ENCODE measurements at regions not wholly inside any gene's neighbourhood (a gene's known extent, or its start where the extent isn't known, plus 50 kb on each side); places are given as distances from the start of the nearest gene placed in this dataset.

DNA sequence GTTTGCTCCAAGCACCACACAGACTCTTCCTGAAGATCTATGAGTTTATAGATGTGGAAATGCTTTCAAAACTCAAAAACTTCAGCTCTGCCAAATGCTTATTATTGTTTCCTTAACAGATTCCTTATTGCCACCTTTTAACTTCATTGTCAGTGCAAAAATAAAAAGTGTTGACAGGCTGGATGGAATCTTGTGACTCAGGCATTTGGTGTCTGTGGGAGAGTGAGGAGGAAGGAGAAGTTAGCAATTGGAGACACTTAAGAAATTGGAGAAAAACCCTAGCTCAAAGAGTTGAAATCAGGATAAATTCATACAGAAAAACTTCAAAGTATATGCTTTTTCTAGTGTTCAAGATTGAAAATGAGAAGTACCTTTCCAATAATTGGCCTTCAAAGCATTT is 140.6 kb upstream of the PUM3 start:
- no peak for DNase-seq

DNA sequence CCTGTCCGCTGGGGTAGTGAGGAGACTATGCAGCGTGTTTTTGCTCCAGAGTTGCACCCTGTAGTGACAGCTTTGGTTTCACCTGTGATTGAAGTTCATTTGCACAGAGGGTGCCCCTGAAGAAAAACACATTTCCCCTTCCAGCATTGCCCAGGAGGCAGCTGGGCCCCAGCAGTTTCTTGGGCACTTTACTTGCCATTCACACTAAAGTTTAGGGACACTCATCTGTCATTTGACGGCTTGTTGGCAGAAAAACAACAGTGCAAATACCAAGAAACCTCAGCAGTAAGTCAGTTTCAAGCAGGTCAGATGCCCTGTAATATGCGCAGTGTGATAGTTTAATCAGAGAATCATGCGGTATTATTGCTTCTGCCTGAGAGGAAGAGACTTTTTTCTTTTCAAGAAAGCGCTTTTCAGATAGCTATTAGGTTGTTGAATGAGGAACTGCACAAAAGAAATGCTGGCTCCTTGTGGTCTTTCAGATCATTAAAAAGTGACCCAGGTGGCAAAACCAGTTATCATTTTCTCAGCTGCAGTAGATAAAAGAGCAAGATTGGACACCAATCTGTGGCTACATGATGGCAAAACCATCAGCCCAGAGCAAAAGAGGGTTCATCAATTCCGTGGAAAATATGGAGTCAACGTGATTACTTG is 136.2 kb upstream of the PUM3 start:
- no peak for DNase-seq

DNA sequence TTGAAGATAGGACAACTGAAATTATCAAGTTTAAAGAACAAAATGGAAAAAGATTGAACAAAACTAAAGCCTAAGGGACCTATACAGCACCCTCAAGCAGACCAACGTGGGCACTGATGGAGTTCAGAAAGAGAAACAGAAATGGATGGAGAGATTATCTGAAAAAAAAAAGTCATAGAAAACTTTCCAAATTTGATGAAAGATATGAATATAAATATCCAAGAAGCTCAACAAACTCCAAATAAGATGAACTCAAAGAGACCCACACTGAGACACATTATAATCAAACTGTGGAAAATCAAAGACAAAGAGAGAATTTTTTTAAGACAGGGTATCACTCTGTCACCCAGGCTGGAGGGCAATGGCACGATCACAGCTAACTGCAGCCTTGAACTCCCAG is 128.6 kb upstream of the PUM3 start:
- no peak for DNase-seq

DNA sequence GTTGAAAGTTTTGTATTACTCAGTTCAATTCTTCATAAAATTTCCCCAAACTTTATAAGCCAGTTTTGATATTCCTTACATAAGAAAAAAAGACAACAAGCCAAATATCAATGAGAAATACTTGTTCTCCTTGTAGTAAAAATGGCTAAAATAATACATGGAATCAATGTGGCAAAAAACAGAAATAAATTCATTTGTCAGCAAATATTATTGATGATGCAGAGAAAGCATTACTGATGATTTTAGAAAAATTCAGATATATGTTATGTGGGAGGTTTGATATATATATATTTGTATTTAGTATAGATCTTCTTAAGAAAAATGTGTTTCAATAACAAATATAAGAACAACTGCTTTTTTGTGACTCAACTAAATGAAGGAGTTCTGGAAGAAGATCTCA is 127.0 kb upstream of the PUM3 start:
- DNase-seq, result no peak

DNA sequence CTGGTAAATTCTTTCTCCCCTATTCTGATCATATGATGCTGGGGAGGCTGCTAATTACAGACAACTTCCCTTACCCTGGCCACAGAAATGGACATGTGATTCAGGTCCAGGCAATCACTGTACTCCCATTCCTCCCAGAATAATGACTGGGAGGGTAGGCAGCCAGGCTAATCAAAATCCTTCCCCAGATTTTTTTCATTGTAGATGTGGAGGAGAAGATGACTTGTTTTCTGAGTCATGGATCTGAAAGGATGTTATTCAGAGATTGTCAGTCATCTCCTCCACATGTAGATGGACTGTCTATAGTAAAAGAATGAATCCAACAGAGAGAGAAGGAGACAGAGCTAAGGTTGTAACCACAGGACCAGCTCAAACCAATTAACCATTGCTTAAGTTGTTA is 123.9 kb upstream of the PUM3 start:
- no peak for DNase-seq

DNA sequence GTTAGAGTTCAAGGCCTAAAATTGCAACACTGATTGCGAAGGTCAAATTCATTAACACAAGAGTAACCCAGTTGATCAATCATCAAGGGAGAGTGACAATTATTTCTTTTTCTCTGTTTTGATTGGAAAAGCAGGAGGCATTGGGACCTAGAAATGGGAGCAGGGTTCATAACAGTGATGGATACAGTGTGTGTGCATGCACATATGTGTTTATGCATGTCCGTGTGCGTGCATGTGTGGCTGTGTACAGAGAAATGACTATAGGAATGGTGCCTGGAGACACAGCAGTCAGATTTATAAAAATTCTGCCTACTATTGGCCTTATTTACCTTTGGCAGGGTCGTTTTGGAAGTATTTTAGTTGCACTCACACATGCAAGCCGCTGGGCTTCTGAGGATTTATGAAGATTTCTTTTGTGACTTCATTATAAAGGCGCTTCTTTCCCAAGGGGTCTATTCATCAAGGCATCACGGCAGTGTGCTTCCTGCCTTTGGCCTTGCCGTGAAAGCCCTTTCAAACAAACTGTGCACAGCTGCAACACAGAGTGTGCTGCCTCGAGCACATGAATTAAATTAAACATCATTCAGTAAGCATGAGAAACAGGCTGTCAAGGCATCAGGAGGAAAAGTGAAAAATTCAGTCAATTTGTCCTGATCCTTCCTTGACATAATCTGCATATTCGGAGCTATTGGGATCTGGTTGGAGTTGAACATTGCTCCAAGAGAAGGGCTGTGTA is 122.8 kb upstream of the PUM3 start:
- DNase-seq, result no peak

DNA sequence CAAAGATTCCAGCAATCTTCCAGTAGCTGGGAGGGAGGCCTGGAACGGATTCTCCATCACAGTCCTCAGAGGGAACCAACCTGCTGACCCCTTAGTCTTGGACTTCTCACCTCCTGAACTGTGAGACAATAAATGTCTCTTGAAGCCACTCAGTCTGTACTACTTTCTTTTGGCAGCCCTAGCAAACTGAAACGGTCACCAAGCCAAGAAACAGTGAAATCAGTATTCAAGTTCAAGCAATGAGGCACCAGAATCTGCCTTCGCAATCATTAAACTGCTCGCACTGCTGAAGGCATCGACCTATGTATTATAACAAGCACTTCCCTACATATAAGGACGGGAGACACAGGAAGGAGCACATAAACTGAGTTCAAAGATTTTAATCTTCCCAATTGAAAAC is 120.6 kb upstream of the PUM3 start:
- DNase-seq, result no peak

DNA sequence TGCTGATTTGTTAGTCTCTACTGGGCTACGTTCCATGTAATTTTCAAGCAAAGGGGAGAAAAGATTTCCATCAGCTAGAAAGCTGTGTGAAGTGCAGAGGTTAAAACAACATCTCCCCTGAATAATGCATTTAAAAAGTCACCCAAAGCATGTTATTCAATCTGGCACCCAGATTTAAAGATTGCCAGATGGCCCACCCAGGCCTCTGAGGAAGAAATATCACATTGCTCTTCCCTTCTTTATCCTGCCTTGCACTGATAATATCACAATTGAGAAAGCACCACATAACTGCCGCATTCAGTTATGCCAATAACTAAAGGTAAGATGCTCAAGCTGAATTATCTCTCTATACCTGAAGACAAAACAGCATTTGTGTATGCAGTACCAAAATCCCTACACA is 119.4 kb upstream of the PUM3 start:
- DNase-seq, result no peak

DNA sequence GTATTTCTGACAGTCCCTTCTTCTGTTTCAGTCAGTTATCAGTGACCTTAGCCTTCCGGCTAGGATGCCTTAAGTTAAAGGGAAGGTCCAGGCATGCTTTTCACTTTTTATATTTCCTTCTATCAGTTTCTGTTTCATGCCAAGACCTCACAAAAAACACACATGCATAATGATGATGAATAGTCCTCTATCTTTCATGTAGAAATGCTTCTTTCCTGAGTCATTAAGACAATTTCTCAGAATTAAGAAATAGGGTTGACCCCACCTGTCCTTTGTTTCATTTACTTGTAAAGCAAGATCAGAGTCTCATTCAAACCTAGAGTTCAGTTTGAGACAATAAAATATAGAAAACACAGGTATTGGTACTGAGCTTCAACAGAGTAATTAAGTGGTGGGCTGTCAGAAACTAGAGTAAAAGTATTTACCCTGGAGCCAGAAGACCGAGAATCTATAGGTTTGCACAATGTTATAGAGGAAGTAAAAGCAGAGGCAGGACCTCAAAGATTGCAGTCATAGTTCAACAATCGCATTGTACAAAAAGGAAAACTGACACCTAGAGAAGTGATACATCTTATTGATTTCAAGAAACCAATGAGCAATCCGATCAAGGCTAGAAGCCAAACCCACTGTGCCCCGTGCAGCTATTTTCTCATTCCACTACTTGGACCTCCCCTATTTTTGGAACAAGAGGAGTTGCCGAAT is 118.7 kb upstream of the PUM3 start:
- no peak for DNase-seq

DNA sequence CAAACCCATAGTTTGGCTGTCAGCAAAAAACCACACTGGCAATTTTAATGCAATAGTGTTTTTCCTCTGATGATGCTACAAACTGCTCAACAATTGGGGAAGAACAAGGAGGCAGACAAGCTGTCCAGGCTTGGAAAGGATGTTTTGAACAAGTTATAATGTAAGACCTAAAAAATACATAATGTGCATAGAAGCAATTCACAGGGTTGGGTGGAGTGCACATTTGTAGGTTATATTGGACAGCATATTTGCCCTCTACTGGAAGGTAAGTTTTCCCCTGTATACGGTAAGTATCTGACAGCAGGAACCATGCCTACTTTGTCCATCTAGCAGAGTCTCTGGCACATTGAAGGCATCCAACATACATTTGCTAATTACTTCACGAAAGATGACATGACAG is 114.3 kb upstream of the PUM3 start:
- no peak for DNase-seq

DNA sequence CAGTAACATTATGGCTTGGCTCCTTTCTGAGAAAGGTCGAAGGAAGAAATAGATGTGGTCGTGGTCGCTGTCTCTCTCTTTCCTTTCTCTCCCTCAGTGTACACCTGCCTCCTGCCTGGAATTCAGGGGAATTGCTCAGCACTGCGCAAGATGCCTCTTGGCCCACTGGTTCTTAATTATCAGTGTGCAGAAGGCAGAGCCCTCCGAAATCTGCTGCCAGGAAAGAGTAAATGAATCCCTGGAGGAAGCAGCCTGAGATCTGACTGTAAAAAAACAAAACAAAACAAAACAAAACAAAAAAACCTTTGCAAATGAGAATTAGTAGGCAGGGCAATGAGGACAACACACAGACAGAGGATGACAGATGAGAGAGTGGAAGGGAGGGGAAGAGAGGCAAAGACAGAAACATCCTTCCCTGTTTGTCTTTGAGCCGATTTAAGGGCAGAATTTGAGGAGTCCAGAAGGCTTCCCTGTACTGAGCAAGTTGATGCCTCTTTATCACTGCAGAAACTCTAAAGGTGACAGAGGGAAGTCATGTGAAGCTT is 113.8 kb upstream of the PUM3 start:
- no peak for DNase-seq

DNA sequence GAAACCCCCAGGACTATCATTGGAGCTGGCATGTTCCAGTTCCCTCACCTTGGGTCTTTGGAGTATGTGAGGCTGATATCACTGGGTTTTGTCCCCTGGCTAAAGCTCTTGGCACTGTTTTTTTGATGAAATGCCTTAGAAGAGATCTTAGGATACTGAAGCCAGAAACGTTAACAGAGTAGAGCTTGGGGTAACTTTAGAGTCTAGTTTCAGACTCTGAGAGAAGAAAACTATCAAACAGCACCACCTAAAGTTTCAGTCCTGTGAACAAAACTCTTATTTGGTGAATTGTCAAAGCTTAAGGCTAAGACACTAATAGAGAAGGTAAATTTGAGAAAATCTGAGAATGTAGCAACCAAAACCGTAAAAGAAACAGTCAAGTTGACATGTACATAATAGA is 111.7 kb upstream of the PUM3 start:
- no peak for DNase-seq

DNA sequence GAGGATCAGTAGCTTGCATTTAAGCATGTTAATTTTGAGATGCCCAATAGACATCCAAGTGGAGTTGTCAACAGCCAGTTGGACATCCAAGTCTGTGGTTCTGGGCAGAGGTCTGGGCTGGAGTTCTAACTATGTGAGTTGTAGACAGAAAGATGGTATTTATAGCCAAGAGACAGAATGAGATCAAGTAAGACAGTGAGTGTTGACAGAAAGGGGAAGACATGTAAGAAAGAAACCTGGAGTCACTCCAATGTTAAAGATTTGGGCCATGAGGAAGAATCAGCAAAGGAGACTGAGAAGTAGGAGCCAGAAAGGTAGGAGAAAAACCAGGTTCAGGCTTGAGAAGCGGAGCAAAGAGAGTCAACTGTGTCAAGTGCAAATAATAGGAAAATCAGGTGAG is 95.5 kb upstream of the PUM3 start:
- no peak for DNase-seq

DNA sequence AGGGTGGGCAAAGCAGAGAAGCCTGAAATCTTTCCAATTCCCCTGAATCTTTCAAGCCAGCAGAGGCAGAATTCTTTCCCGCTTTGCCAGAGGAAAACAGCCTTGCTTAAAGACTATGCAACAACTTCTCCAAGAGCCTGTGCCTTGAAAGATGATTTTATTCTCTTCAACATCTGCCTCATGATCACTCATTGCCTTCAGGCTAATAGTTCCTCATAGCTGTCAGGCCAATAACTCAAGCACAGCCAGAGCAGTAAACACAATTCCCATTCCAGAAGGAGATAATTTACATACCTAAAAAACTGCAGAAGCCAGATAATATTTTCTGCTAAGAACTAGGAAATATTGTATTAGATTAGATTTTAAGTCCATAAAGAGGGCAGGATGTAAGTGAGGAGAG is 92.3 kb upstream of the PUM3 start:
- DNase-seq, result no peak

DNA sequence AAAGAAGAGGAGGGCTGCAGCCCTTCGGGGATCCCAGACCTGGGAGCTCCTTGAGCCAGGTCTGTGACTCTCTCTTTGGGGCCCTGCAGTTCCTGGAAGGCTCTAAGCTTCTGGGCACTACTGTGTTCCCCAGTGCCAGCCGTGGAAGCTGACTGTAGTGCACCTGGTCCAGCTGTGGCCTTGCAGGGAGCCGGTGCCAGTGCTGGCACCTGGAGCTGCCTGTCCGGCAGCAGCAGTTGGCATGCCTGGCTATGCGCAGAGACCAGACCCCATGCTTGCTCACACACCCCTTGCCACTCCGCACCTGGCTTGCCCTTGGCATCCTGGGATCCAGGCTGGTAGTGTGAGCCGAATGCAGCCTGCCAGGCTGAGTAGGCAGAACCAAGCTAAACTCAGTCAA is 91.0 kb upstream of the PUM3 start:
- DNase-seq, result no peak

DNA sequence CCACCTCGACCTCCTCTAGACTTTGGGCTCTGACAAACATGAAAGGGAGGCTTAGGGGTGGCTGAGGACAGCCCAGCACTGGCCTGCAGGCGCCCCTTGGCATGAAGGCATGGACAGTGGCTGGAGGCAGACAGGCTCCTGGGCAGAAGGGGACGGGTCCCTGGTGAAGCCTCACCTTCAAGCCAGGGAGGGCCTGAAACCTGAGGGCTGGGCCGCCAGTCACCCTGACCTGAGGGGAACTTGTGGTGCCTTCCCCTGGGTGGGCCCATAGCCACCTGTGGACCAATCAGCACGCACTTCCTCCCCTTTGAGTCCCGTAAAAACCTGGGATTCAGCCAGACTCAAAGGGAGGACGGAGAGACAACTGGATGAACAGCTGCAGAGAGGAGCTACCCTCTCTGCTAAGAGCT is 90.4 kb upstream of the PUM3 start:
- no peak for DNase-seq

DNA sequence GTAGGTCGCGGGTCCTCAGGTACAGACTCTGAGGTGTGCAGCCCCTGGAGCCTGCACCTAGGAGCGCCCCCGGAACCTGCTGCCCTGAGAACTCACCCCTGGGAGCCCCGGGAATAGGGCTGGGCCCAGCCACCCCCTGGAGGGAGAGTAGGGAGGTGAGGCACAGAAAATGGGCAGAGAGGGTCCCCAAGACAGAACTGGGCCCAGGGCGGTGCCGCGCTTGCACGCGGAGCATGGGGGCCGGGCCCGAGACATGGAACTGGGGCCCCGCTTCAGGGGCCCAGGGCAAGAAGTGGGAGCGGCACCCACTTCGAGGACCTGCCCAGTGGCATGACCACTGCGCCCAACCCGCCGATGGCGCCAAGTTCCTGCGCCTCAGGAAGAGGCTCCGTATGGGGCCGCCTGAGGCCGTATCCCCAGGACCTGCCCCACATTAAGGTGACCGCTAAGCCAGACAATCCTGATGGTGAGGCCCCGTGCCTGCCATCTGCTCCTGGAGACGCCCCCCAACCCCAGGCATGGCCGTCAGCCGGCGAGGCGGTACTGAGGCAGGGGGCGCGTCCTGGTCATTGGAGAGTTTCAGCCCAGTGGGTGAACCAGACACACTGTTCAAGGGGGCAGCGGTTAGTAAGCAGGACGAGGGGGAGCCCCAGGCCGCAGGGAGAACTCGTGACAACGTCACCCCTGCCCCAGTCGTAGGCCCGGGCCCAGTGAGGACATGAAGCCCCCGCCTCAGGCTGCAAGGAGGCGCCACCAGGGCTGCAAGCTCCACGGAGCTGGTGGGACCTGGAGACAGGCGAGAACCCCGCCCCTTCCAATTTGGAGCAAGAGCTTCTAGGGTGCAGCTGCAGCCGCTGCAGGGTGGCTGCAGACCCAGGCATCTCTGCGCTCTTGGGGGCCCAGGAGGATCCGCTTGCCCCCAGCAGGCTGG is 89.5 kb upstream of the PUM3 start:
- DNase-seq, result no peak

DNA sequence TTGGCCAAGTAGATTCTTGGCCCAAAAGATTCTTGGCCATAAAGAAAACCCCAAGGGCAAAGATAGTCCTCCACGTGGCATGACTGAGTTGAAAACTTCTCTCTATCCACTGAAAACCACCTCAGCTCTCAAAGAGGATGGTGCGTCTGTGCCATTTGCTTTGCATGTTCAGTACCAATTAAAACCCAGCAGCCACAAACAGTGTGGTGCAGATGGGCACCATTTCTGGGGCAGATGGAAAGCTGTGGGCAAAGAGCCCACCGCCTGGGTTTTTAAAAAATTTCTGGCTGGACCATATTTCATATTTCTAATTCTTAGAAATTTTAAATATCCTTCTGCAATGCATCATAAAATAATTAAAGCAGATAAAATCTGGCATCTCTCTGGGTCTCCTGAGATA is 84.5 kb upstream of the PUM3 start:
- no peak for DNase-seq

DNA sequence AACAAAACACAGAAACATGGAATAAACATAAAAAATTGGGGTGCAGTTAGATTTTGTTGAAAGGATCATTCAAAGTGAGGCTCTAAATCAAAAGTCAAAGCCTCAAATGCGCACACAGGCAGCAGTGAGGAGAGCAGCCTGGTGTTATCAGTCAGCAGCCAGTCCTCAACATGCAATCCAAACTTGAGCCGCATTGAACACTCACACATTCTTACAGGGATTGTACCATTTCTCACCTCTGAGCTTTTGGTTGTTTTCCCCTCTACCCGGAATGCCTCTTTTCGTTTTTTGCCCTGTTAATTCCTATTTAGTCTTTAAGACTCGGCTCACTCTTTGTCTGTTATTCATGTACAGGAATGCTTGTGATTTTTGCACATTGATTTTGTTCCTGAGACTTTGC is 81.1 kb upstream of the PUM3 start:
- no peak for DNase-seq

DNA sequence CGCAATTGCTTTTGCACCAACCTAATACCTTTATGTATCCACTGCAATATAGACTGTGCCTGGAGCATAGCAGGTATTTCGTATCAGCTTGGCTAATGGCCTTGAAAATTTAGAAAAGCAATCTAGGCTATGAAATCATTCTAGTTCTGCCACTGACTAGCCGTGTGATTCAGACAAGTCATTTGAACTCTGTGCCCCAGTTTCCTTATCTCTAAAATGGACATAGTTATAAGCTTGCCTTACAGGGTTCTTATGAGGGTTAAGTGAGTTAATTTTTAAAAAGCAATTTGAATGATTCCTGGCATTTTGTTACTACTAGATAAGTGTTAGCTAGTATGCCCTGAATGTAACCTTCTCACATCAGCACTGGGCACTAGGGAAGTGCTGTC is 80.5 kb upstream of the PUM3 start:
- no peak for DNase-seq

DNA sequence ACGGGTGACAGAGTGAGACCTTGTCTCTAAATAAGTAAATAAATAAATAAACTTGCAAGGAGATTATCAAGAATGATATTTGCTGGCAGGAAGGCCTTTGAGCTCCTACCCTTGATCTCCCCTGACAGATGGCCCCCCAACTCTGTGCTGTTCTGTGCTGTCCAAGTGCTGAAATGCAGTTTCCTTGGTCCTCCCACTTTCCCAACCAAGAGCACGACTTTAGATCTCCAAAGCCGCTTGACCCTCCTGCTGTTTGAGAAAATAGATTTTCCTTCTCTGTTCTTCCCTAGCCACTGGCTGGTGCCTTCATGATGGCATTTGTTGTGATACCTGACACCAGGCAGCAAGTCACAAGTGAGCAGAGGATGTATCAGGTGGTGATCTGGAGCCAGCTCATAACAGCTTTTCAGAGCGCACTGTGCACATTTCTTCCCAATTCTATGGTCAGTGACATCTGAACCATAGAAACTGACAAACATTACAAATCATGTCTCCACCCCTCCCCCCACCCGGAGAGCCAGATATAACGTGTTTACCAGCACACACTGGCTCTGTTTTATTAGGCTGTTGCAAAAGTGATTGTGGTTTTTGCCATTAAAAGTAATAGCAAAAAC is 80.0 kb upstream of the PUM3 start:
- no peak for DNase-seq

DNA sequence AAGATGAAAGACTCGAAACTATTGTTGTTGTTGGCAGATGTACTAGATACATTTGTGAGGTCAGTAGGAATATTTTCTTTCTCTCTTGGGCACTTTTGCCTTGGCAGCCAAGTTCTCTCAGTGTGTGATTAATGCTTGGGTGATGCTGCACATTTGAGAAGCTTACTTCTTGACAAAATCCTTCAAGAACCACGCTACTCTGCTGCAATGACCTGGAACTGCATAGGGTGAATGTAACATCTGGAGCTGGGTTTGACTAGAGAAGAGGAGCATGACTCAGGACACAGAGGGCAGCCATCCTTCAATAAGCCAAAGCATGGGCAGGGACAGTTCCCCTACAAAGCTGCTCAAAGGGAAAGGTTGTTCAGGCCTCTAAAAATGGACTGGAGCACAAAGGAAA is 75.5 kb upstream of the PUM3 start:
- no peak for DNase-seq
